IMR-90 (cell line): ENCODE measurements at regions not wholly inside any gene's neighbourhood (a gene's known extent, or its start where the extent isn't known, plus 50 kb on each side); places are given as distances from the start of the nearest gene placed in this dataset.
A peak's percentile ranks its signal among the peaks of the same experiment; 100 is the strongest.

Experiments used
- ATAC-seq: fragments of 200-7000 bp; cut with Tn5 transposase; 2 replicates; pipeline ENCODE4 v1.9.1; 2020; ENCODE audit warnings: low read depth, mild to moderate bottlenecking, moderate library complexity
- BruUV-seq: library from RNA; stranded (reverse); fragments of 400-500 nt; replicated peaks from 2 replicates; lab custom pipeline; 2021; lab: Mats Ljungman, UMichigan
- CTCF ChIA-PET: fragments of 300-600 bp; formaldehyde crosslinking; extraction: SDS; loops from one replicate; lab custom pipeline; 2021; ENCODE audit warnings: antibody characterized with exemption; lab: Yijun Ruan, JAX
- POLR2A ChIA-PET: fragments of 300-600 bp; sonication (Branson Sonifier 250); formaldehyde crosslinking; loops from one replicate; lab custom pipeline; 2022; ENCODE audit warnings: antibody characterized with exemption; ENCODE audit not compliant: unreplicated experiment; lab: Charles Lee
- DNase-seq: peaks from one replicate; pipeline ENCODE4 v3.0.0; 2013
- H2AFZ ChIP-seq: replicated peaks from 2 replicates; pipeline ENCODE3; 2013; ENCODE audit warnings: low read length, mild to moderate bottlenecking; ENCODE audit not compliant: poor library complexity
- H2AK5ac ChIP-seq: 2 replicates; pipeline ENCODE4 v1.6.1; 2013; ENCODE audit warnings: low read depth, low read length, inconsistent platforms
- H2AK9ac ChIP-seq: replicated peaks from 2 replicates; pipeline ENCODE3; 2013; ENCODE audit warnings: mild to moderate bottlenecking, low read depth, low read length, moderate library complexity; ENCODE audit not compliant: poor library complexity
- H2BK120ac ChIP-seq: 2 replicates; pipeline ENCODE4 v1.6.1; 2013; ENCODE audit warnings: low read depth, low read length, inconsistent platforms
- H2BK15ac ChIP-seq: 3 replicates; pipeline ENCODE4 v1.6.1; 2013; ENCODE audit warnings: low read depth, low read length, inconsistent platforms
- H2BK20ac ChIP-seq: 2 replicates; pipeline ENCODE4 v1.6.1; 2013; ENCODE audit warnings: low read depth, mild to moderate bottlenecking, inconsistent platforms, low read length, moderate library complexity
- H2BK5ac ChIP-seq: 2 replicates; pipeline ENCODE4 v1.6.1; 2013; ENCODE audit warnings: mild to moderate bottlenecking, low read depth, low read length, inconsistent platforms; ENCODE audit not compliant: poor library complexity, severe bottlenecking
- H3K14ac ChIP-seq: replicated peaks from 2 replicates; pipeline ENCODE4 v1.6.1; 2013; ENCODE audit warnings: low read depth, low read length, inconsistent platforms
- H3K18ac ChIP-seq: 2 replicates; pipeline ENCODE4 v1.6.1; 2013; ENCODE audit warnings: low read depth, low read length, control low read depth
- H3K23ac ChIP-seq: 2 replicates; pipeline ENCODE4 v1.6.1; 2013; ENCODE audit warnings: low read depth, low read length, inconsistent platforms
- H3K27ac ChIP-seq: 2 replicates; pipeline ENCODE4 v1.5.1; 2013; ENCODE audit warnings: mild to moderate bottlenecking, control low read depth, low read length; ENCODE audit not compliant: insufficient read depth
- H3K27me3 ChIP-seq: 2 replicates; pipeline ENCODE4 v1.6.1; 2013; ENCODE audit warnings: low read length; ENCODE audit not compliant: control insufficient read depth, insufficient read depth
- H3K36me3 ChIP-seq: 2 replicates; pipeline ENCODE4 v1.6.1; 2013; ENCODE audit warnings: low read length, mixed read lengths; ENCODE audit not compliant: control insufficient read depth, insufficient read depth
- H3K4ac ChIP-seq: 2 replicates; pipeline ENCODE4 v1.6.1; 2013; ENCODE audit warnings: low read depth, low read length, inconsistent platforms
- H3K4me1 ChIP-seq: 2 replicates; pipeline ENCODE4 v1.6.1; 2013; ENCODE audit warnings: low read length, mixed read lengths; ENCODE audit not compliant: control insufficient read depth, insufficient read depth
- H3K4me2 ChIP-seq: 2 replicates; pipeline ENCODE4 v1.6.1; 2013; ENCODE audit warnings: low read depth, mild to moderate bottlenecking, control low read depth, low read length, moderate library complexity
- H3K4me3 ChIP-seq: 2 replicates; pipeline ENCODE4 v1.5.1; 2013; ENCODE audit warnings: low read depth, mild to moderate bottlenecking, control low read depth, low read length, moderate library complexity; ENCODE audit not compliant: insufficient read depth
- H3K56ac ChIP-seq: 2 replicates; pipeline ENCODE4 v1.6.1; 2013; ENCODE audit warnings: low read length, inconsistent platforms; ENCODE audit not compliant: insufficient read depth; ENCODE audit errors: extremely low read depth
- H3K79me1 ChIP-seq, 2 experiments: 2 replicates each; pipeline ENCODE4 v1.6.1; 2013; ENCODE audit warnings: low read length in 2 of 2, inconsistent platforms in 1 of 2, low read depth in 1 of 2
- H3K9ac ChIP-seq: 2 replicates; pipeline ENCODE4 v1.6.1; 2013; ENCODE audit warnings: low read depth, low read length, control low read depth
- H3K9me1 ChIP-seq: 2 replicates; pipeline ENCODE4 v1.6.1; 2013; ENCODE audit warnings: low read length, inconsistent platforms; ENCODE audit not compliant: insufficient read depth
- H3K9me3 ChIP-seq: 2 replicates; pipeline ENCODE4 v1.6.1; 2013; ENCODE audit warnings: low read length; ENCODE audit not compliant: control insufficient read depth, insufficient read depth
- H4K20me1 ChIP-seq: 2 replicates; pipeline ENCODE4 v1.6.1; 2013; ENCODE audit warnings: low read length, inconsistent platforms; ENCODE audit not compliant: insufficient read depth
- H4K5ac ChIP-seq: 2 replicates; pipeline ENCODE4 v1.6.1; 2013; ENCODE audit warnings: mild to moderate bottlenecking, low read depth, low read length, control low read depth
- H4K8ac ChIP-seq, 2 experiments: 2 replicates each; pipeline ENCODE4 v1.6.1; 2013; ENCODE audit warnings: low read depth in 2 of 2, low read length in 2 of 2, control low read depth in 1 of 2, inconsistent platforms in 1 of 2
- H4K91ac ChIP-seq: 2 replicates; pipeline ENCODE4 v1.6.1; 2013; ENCODE audit warnings: low read depth, low read length, inconsistent platforms; ENCODE audit not compliant: insufficient read depth
- CHD1 ChIP-seq: IDR thresholded peaks from 2 replicates; pipeline ENCODE4 v1.6.1; 2012; ENCODE audit warnings: low read depth, low read length, improper control_type of control experiment
- FOS ChIP-seq: fragments of 150-350 bp; IDR thresholded peaks from 2 replicates; pipeline ENCODE4 v1.6.1; 2016; ENCODE audit warnings: low read depth, low read length
- POLR2A ChIP-seq: IDR thresholded peaks from 2 replicates; pipeline ENCODE4 v1.6.1; 2012; ENCODE audit warnings: mild to moderate bottlenecking, low read depth, low read length
- RAD21 ChIP-seq: IDR thresholded peaks from 2 replicates; pipeline ENCODE4 v1.6.1; 2012; ENCODE audit warnings: low read length, improper control_type of control experiment
- WGBS, 2 experiments: methylation state at CpG; one replicate each; pipeline versions ENCODE4 v1.1.5 to v1.1.7; 2013; ENCODE audit warnings: missing lambda C conversion rate in 2 of 2; ENCODE audit not compliant: insufficient read length in 1 of 2; ENCODE audit errors: extremely low coverage in 2 of 2; 5-methylcytosine and 5-hydroxymethylcytosine counted together
- dilution Hi-C: fragments of 300-500 bp; cut with HindIII; formaldehyde crosslinking; loops from one replicate; pipeline ENCODE4 v1.14.3; 2018; ENCODE audit warnings: low sequenced_read_pairs; ENCODE audit not compliant: unreplicated experiment
- in situ Hi-C: fragments of 300-500 bp; cut with MboI; formaldehyde crosslinking; loops from 3 replicates; pipeline ENCODE4 v1.14.3; 2019; ENCODE audit warnings: low sequenced_read_pairs, inconsistent platforms, mixed read lengths
- intact Hi-C: fragments of 100-400 bp; cut with micrococcal nuclease; formaldehyde crosslinking; loops from 2 replicates; pipeline ENCODE4 v1.10.0; 2022

GRCh38 chr6:139882977-139883728 is 508.7 kb upstream of the CITED2 start (continued):
- TF ChIP-seq RAD21, result no peak
- no peak for TF ChIP-seq POLR2A

GRCh38 chr6:139882234-139882633 is 507.8 kb upstream of the CITED2 start:
- Histone ChIP-seq H3K4me3 (peak overlapping the region; percentile 31), H3K9me3 (no peaks in the 10 kb centered on the region), H3K4me1 (peaks cover 13% of the 10 kb centered on the region), H4K20me1 (no peaks in the 10 kb centered on the region), H2BK15ac (peak overlapping the region; percentile 75; the same call in 2 of the 3 replicates), H4K8ac (peak overlapping the region in 1 of 2 experiments; percentile 83; a peak in 2 of 4 replicates), H2BK5ac (peak overlapping the region; percentile 88), H3K18ac (peak overlapping the region; percentile 85), H3K56ac (peak overlapping the region; percentile 39; the same call in 1 of the 2 replicates), H3K27me3 (no peaks in the 10 kb centered on the region), H2AFZ (peak overlapping the region; percentile 84), H4K91ac (peak overlapping the region; percentile 90), H3K79me1 (no peaks in the 10 kb centered on the region), H3K36me3 (no peaks in the 10 kb centered on the region), H2AK5ac (no peak overlapping the region), H3K9ac (peak overlapping the region; percentile 31), H3K9me1 (peaks cover 3% of the 10 kb centered on the region), H2BK120ac (peak overlapping the region; percentile 90), H3K4me2 (peak overlapping the region; percentile 81), H2BK20ac (peak overlapping the region; percentile 87), H2AK9ac (peak overlapping the region; percentile 76), H3K14ac (peak overlapping the region; percentile 47), H4K5ac (peak overlapping the region; percentile 78), H3K23ac (no peak overlapping the region), H3K27ac (peak overlapping the region; percentile 70; the same call in 1 of the 2 replicates), H3K4ac (peak overlapping the region; percentile 87)
- no peak for TF ChIP-seq POLR2A
- 0 out of 2 replicates have a peak, but pooled peaks have one; percentile 68 for TF ChIP-seq CHD1
- TF ChIP-seq FOS, result peak; percentile 38; the same call in 1 of the 2 replicates
- peak; percentile 29 for TF ChIP-seq RAD21
- intact Hi-C loops, result loop anchor here (2.0 to 10.0 kb wide), 3 partner anchors 93 to 513 kb away; no protein-coding TSS in a partner anchor
- DNase-seq (peak; percentile 78), ATAC-seq (peak; percentile 85)
- WGBS, 2 experiments, result no CpG with 5 or more reads among the region's 6 CpGs
- BruUV-seq, result no TSS peak
- POLR2A ChIA-PET, result no interaction called here
- dilution Hi-C loops, result no loop called here
- CTCF ChIA-PET, result interaction anchor here (0.8 to 0.9 kb wide), 2 partner anchors 11 to 490 kb away, joined by 3 read pairs; no protein-coding TSS in a partner anchor
- in situ Hi-C loops, result no loop called here
